GM10266 (cell line): ENCODE measurements at regions not wholly inside any gene's neighbourhood (a gene's known extent, or its start where the extent isn't known, plus 50 kb on each side); places are given as distances from the start of the nearest gene placed in this dataset.

Experiments
- DNase-seq: peaks from one replicate; pipeline ENCODE4 v3.0.0; 2012; ENCODE audit errors: extremely low spot score
- CTCF ChIP-seq: IDR thresholded peaks from 2 replicates; pipeline ENCODE4 v1.5.1; 2012; ENCODE audit warnings: mild to moderate bottlenecking, low read depth; ENCODE audit not compliant: control insufficient read depth, insufficient read depth; ENCODE audit errors: missing control alignments

- TF ChIP-seq CTCF, result no peak
- no peak for DNase-seq
Observed at GRCh38 chr7:113291058-113291457, 172.7 kb upstream of the SMIM30 start.

GRCh38 chr7:113289140-113289740 is 170.9 kb upstream of the SMIM30 start:
- peak; percentile 8 for DNase-seq
- TF ChIP-seq CTCF, result peak; percentile 67

GRCh38 chr7:113285411-113285810 is 167.1 kb upstream of the SMIM30 start:
- no peak for TF ChIP-seq CTCF
- DNase-seq, result no peak

- no peak for DNase-seq
- TF ChIP-seq CTCF, result no peak
Observed at GRCh38 chr7:113283861-113284260, 165.5 kb upstream of the SMIM30 start.

- no peak for DNase-seq
- no peak for TF ChIP-seq CTCF
Observed at GRCh38 chr7:113282875-113283274, 164.5 kb upstream of the SMIM30 start.

GRCh38 chr7:113281223-113281622 is 162.9 kb upstream of the SMIM30 start:
- TF ChIP-seq CTCF, result no peak
- DNase-seq, result no peak

- no peak for TF ChIP-seq CTCF
- no peak for DNase-seq
Observed at GRCh38 chr7:113279256-113279655, 160.9 kb upstream of the SMIM30 start.
